MM.1S (cell line): ENCODE measurements at regions not wholly inside any gene's neighbourhood (a gene's known extent, or its start where the extent isn't known, plus 50 kb on each side); places are given as distances from the start of the nearest gene placed in this dataset.

Experiments used
- CTCF ChIP-seq: fragments of 300-600 bp; sonication (generic); IDR thresholded peaks from 2 replicates; pipeline ENCODE4 v1.5.1; 2016; ENCODE audit warnings: antibody characterized with exemption, low read length, mixed read lengths
- EZH2 ChIP-seq: fragments of 300-600 bp; sonication (generic); optimal IDR thresholded peaks from 2 replicates; pipeline ENCODE3; 2017; ENCODE audit warnings: low read depth, mild to moderate bottlenecking, antibody characterized with exemption, low read length, mixed read lengths

GRCh38 chr16:80197741-80198201 is 343.0 kb upstream of the DYNLRB2 start:
- TF ChIP-seq CTCF (no peak), EZH2 (no peak)
